ENCODE measurements at regions not wholly inside any gene's neighbourhood (a gene's known extent, or its start where the extent isn't known, plus 50 kb on each side); places are given as distances from the start of the nearest gene placed in this dataset.

DNA sequence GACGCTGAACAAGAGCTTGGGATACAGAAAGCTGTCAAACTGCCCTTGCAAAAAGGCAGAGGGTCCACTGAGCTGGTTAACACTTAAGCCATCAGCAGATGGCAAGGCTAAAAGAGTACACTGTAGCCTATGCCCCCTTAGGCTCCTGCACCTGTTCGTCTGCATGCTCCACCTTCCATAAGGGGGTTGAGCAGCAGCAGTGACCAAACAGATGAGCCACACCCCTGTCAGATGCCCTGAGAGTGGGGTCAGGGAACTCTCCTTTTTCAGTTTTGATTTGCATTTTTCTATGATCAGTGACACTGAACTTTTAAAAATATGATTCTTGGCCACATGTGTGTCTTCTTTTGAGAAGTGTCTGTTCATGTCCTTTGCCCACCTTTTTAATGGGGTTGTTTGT, 402.5 kb upstream of the FAM98A start:
- CTCF ChIA-PET, result no interaction called here
- H3K4me3 Mint-ChIP-seq, result no peak overlapping the region
- peaks cover 13% of the 10 kb centered on the region for H3K9me3 Mint-ChIP-seq
- H3K36me3 Mint-ChIP-seq, result peaks cover 4% of the 10 kb centered on the region; the same call in 1 of the 2 replicates
- ATAC-seq, result no peak
- POLR2A ChIA-PET, result no interaction called here
- no peaks in the 10 kb centered on the region for H3K27me3 Mint-ChIP-seq (ENCODE audit: low read depth)
- no peaks in the 10 kb centered on the region for H3K4me1 Mint-ChIP-seq
- DNase-seq (ENCODE audit: low spot score), result no peak
- TF ChIP-seq ZNF416 (CRISPR knock-in tag; IDR thresholded peaks at IDR 0.05) (no peak), FOXP1 (CRISPR knock-in tag; IDR thresholded peaks at IDR 0.05; ENCODE audit: borderline replicate concordance) (no peak), FOXK1 (CRISPR knock-in tag; IDR thresholded peaks at IDR 0.05) (no peak), GRHL2 (CRISPR knock-in tag; IDR thresholded peaks at IDR 0.05; ENCODE audit: insufficient replicate concordance, severe bottlenecking) (no peak), NFYB (CRISPR knock-in tag; conservative IDR thresholded peaks at IDR 0.05; ENCODE audit: low read depth) (no peak), GTF2I (CRISPR knock-in tag; conservative IDR thresholded peaks at IDR 0.05) (no peak), NR3C1 (CRISPR knock-in tag; conservative IDR thresholded peaks at IDR 0.05; ENCODE audit: low read depth) (no peak), ZSCAN18 (CRISPR knock-in tag; IDR thresholded peaks at IDR 0.05) (no peak), NR1H2 (CRISPR knock-in tag; IDR thresholded peaks at IDR 0.05) (no peak), ZNF138 (CRISPR knock-in tag; conservative IDR thresholded peaks at IDR 0.05) (no peak)
- TF ChIP-seq, protein P1, sequence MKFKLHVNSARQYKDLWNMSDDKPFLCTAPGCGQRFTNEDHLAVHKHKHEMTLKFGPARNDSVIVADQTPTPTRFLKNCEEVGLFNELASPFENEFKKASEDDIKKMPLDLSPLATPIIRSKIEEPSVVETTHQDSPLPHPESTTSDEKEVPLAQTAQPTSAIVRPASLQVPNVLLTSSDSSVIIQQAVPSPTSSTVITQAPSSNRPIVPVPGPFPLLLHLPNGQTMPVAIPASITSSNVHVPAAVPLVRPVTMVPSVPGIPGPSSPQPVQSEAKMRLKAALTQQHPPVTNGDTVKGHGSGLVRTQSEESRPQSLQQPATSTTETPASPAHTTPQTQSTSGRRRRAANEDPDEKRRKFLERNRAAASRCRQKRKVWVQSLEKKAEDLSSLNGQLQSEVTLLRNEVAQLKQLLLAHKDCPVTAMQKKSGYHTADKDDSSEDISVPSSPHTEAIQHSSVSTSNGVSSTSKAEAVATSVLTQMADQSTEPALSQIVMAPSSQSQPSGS (CRISPR knock-in tag; IDR thresholded peaks at IDR 0.05; ENCODE audit: borderline replicate concordance, low read depth), result no peak
- TF ChIP-seq, protein P2, sequence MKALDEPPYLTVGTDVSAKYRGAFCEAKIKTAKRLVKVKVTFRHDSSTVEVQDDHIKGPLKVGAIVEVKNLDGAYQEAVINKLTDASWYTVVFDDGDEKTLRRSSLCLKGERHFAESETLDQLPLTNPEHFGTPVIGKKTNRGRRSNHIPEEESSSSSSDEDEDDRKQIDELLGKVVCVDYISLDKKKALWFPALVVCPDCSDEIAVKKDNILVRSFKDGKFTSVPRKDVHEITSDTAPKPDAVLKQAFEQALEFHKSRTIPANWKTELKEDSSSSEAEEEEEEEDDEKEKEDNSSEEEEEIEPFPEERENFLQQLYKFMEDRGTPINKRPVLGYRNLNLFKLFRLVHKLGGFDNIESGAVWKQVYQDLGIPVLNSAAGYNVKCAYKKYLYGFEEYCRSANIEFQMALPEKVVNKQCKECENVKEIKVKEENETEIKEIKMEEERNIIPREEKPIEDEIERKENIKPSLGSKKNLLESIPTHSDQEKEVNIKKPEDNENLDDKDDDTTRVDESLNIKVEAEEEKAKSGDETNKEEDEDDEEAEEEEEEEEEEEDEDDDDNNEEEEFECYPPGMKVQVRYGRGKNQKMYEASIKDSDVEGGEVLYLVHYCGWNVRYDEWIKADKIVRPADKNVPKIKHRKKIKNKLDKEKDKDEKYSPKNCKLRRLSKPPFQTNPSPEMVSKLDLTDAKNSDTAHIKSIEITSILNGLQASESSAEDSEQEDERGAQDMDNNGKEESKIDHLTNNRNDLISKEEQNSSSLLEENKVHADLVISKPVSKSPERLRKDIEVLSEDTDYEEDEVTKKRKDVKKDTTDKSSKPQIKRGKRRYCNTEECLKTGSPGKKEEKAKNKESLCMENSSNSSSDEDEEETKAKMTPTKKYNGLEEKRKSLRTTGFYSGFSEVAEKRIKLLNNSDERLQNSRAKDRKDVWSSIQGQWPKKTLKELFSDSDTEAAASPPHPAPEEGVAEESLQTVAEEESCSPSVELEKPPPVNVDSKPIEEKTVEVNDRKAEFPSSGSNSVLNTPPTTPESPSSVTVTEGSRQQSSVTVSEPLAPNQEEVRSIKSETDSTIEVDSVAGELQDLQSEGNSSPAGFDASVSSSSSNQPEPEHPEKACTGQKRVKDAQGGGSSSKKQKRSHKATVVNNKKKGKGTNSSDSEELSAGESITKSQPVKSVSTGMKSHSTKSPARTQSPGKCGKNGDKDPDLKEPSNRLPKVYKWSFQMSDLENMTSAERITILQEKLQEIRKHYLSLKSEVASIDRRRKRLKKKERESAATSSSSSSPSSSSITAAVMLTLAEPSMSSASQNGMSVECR (CRISPR knock-in tag; IDR thresholded peaks at IDR 0.05; ENCODE audit: borderline replicate concordance), result no peak
- TF ChIP-seq, protein P3, sequence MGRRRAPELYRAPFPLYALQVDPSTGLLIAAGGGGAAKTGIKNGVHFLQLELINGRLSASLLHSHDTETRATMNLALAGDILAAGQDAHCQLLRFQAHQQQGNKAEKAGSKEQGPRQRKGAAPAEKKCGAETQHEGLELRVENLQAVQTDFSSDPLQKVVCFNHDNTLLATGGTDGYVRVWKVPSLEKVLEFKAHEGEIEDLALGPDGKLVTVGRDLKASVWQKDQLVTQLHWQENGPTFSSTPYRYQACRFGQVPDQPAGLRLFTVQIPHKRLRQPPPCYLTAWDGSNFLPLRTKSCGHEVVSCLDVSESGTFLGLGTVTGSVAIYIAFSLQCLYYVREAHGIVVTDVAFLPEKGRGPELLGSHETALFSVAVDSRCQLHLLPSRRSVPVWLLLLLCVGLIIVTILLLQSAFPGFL (CRISPR knock-in tag; IDR thresholded peaks at IDR 0.05; ENCODE audit: borderline replicate concordance), result no peak
- no peak overlapping the region for H3K27ac Mint-ChIP-seq

DNA sequence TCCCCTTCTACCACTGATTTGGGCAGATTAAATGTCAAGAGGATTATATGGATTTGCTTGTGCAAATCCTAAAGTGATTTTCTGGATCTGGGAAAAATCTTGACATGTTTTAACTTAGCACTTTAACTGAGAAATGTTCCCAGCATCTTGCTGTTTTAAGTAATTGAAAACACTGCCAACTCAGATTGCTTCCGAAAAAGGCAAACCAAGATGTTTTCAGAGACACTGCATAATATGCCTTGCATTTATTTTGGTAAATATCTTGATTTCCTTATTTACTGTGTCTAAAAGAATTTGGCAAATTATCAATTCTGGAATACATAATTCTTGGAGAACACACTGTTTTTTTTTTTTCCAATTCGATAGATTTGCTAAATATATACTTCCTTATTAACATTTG, 385.0 kb upstream of the FAM98A start:
- no peaks in the 10 kb centered on the region for H3K27me3 Mint-ChIP-seq (ENCODE audit: low read depth)
- ChIA-PET CTCF (no interaction called here), POLR2A (no interaction called here)
- TF ChIP-seq MYBL2 (CRISPR knock-in tag; IDR thresholded peaks at IDR 0.05) (no peak), FOXK1 (CRISPR knock-in tag; IDR thresholded peaks at IDR 0.05) (no peak), GRHL2 (CRISPR knock-in tag; IDR thresholded peaks at IDR 0.05; ENCODE audit: insufficient replicate concordance, severe bottlenecking) (no peak)
- H3K36me3 Mint-ChIP-seq, result peaks cover 18% of the 10 kb centered on the region
- H3K4me1 Mint-ChIP-seq, result peaks cover 6% of the 10 kb centered on the region
- ATAC-seq (no peak), DNase-seq (ENCODE audit: low spot score) (no peak)
- no peak overlapping the region for H3K27ac Mint-ChIP-seq
- H3K4me3 Mint-ChIP-seq, result no peak overlapping the region
- H3K9me3 Mint-ChIP-seq, result peaks cover 52% of the 10 kb centered on the region

DNA sequence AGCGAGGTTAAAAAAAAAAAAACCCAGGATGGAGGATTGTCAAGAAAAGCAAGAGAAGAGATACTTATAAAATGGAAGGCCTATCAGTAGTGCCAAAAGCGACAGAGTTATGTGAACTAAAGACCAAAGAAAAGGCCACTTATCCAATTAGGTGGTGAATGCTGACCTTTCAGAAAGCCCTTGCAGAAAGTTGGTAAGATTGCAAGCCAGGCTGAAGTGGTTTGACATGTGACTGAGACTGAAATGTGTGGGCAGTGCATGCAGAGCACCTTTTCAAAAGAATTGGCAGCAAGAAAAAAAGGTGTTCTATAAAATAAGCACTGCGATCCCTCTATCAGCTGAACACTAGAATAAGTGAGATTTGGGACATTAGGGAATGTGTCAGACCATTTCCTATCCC, 379.4 kb upstream of the FAM98A start:
- Mint-ChIP-seq H3K4me3 (no peak overlapping the region), H3K27ac (no peak overlapping the region), H3K36me3 (peaks cover 15% of the 10 kb centered on the region), H3K9me3 (peaks cover 48% of the 10 kb centered on the region), H3K4me1 (no peaks in the 10 kb centered on the region), H3K27me3 (ENCODE audit: low read depth) (no peaks in the 10 kb centered on the region)
- ChIA-PET CTCF (no interaction called here), POLR2A (no interaction called here)
- ATAC-seq (no peak), DNase-seq (ENCODE audit: low spot score) (no peak)
- TF ChIP-seq NR2C2 (CRISPR knock-in tag; IDR thresholded peaks at IDR 0.05), result no peak
- TF ChIP-seq JAZF1 (CRISPR knock-in tag; IDR thresholded peaks at IDR 0.05), result no peak
- TF ChIP-seq SOX15 (CRISPR knock-in tag; IDR thresholded peaks at IDR 0.05), result no peak

All from WTC11 (cell line).